Stromal cell of bone marrow (primary cell): ENCODE measurements at regions not wholly inside any gene's neighbourhood (a gene's known extent, or its start where the extent isn't known, plus 50 kb on each side); places are given as distances from the start of the nearest gene placed in this dataset.

Experiments used
- DNase-seq: peaks from one replicate; pipeline ENCODE4 v3.0.0-alpha.2; 2012; ENCODE audit warnings: low read depth

DNA sequence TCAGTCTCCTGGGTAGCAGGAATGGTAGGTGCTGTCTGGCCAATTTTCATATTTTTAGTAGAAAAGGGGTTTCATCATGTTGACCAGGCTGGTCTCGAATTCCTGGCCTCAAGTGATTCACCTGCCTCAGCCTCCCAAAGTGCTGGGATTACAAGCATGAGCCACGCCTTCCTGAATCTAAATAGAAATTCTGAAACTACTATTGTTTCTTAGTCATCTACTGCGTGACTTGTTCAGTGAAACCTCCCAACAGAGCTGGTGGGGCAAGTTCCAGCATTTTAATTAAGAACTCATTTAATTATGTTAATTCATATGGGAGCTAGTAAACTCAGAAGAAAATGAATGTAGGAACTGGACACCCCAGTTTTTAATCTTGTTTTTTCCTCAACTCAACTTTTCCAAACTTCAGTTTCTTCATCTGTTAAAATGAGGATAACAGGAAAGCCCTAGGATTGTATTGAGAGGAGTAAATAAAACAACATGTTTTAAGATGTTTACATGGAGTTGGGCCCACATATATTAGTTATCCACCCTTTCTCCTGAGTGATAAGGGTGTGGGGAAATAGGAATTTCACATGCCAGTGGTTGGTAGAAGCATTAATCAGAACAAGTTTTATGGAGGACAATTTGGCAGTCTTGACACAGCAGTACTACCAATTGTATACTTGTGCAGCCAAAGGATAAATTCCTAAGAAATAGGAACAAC lies 335.8 kb upstream of the E2F7 start:
- no peak for DNase-seq

DNA sequence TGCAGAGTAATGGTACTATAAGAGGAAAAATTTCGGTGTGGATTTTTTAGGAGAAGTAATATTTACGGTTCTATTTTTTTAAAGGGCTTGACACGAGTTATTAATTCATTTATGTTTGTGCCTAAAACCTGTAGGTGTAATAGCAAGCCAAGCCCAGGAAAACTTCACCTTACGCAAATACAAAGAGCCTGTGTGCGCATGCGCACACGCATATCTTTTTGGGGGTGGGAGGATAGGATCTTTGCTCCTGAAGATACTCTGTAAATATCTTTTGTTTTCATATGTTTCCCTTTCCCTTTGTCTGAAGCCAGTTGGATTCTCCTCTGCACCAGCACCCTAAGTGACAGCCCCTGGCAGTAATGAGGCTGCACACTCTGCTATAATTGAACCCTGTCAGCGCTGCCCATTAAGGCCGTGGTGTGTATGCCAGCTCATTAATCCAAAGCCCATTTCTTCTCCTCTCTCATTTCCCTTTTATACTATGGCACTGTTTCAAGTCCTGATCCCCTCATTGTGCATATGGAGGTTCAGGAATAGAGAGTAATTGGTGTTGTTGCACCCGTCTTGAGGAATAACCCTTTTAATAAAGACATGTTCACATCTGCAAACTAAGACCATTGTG lies 327.2 kb upstream of the E2F7 start:
- no peak for DNase-seq

DNA sequence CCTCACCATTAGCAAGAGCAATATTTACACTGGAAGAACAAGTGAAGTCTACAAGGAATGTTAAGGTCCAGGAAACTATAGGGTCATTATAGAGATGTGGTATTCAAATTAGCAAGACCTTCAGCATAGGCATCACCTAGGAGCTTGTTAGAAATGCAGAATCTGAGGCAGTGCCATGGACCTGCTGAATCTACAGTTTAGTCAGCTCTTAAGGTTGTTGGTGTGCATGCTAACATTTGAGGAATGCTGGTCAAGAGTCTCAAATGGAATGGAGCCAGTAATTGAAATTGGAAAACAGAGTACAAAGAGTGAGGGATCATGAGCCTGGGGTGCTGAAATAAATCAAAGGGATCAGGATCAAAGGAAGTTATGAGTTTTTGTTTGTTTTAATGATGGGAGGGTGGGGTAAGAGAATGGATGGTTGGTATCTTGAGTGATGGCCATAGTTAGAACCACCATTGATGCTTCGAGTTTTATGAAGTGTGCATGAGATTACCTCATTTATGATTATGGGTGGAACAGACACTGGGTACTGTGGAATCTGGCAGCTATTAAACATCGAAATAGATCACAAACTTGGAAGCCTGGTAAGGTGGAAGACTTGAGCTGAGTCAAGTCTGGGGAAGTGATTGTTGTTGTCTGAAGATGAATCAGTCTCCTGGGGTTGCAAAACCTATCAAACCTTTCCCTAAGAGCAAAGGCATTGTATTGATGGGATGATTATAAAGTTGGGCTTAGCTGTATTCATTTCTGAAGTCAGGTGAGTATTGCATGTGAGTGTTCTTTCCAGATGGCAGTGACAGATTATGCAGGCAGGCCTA lies 323.3 kb upstream of the E2F7 start:
- no peak for DNase-seq

DNA sequence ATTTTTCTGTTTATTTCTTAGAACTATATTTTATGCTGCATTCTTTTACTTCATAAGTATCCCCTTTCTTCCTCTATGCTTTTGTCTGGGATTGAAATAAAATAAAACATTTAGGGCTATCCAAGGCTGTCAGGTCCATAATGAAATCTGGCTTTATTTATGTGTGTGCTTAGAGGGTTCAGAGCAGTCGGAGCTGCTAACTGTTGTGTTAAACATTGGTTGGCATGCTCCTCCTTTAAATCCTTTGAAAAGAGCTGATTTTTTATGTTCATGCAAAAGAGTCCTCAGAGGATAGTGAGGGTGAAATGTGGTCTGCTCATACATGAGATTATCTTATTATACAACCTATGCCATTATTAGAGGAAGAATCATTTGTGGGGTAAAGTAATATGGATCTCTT lies 322.3 kb upstream of the E2F7 start:
- no peak for DNase-seq

DNA sequence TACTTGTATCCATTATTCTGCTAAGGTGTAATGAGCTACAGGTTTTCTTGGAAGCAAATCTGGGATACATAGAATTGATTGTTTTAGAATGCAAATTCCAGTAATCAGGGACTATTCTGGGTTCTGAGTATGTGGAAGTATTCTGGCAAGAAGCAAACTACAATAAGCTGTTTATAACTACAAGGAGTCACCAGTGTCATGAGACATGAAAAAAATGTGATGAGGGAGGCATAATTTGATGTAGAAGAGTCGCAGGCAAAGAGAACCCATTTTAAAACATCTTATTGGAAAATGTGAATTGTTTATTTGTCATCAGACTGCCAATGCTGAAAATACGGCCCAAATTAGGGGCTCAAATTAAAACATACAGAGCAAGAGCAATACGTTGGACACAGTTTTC lies 321.8 kb upstream of the E2F7 start:
- DNase-seq: no peak

DNA sequence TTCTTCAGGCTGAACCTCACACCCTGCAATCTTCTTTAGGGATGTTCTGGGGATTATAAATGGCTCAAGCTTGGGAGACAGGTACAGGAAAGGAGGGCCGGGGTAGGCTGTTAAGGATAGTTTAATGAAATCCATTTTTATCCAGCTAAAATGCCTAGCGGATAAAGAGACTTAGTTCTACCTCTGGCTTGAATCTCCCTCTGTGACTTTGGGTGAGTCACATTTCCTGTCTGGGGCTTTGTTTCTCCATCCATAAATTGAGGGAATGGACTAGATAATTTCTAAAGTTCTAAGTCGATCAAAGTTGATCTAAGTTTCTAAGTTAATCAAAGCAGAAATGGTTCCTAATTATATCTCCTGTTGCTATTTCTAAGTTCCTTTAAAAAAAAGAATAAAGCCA lies 319.6 kb upstream of the E2F7 start:
- DNase-seq: no peak

DNA sequence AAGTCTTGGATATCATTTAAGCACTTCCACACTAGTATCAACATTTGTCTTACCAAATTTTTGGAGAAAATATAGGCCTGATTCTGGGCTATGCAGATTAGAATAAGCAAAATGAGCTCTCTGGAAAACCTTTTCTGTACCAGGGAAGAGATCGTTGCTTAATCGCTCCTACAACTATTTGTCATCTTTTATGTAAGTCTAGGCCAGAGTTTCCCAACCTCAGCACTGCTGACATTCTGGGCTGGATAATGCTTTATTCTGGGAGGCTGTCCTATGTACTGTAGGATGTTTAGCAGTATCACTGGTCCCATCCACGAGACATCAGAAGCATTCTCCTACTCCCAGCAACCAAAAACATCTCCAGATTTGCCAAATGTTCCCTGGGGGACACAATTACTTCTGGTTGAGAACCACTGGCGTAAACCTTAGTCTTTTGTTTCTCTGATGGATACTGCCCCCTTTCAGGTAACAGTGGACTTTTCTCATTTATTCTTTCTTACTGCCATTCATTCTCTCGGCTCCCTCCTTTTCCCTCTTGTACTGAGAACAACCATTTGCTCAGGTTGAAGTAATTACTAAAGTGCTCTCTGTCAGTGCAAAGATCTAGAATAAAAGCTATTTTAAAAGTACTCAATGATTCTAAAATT lies 316.9 kb upstream of the E2F7 start:
- no peak for DNase-seq

DNA sequence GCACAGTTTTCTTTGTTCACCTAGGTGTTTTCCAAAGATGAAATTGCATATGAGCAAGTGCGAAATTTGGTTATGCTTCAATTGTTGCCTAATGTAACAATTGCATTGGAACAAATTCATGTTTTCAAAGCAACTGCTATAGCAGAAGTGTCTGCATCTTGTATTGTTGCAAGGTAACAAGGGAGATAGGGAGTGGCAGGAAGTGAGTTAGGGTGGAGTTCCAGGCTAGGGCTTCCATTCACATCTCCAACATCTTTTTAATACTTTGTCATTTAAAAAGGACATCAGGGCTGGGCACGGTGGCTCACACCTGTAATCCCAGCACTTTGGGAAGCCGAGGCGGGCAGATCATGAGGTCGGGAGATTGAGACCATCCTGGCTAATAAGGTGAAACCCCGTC lies 312.3 kb upstream of the E2F7 start:
- no peak for DNase-seq

DNA sequence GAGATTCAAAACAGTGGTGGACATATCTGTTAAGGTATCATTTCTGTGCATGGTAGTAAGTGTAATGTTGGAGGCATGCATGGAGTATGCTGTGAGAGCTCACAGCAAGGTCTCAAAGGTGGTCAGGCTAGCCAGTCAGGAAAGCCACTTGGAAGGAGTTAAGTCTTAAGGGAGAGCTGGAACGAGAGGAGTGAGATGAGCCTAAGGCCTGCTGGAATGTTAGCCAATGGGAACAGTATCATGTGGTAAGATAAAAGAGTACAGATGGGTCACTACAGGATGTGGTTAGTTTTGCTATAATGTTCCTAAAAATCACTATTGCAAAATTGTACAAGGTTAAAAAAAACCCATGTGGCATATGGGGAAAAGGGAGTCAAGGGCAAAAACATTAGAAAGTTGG lies 311.7 kb upstream of the E2F7 start:
- DNase-seq: peak; percentile 47

DNA sequence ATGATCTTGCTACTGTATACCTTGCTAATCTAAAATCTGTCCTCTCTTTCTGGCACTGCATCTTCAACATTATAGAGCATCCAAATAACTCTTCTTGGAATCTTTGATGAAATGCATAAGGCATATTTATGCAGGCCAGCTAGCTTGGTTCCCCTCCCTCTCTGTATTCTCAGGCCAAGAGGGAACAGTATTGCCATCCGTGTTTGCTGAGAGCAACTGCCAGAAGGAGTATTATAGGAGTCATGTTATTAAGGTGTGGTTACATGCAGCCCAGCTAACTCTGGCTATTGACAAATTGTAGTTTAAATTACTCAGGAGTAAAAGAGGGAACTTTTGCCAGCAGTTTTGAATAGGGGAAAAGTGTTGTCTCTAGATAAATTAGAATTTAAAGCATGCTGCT lies 309.3 kb upstream of the E2F7 start:
- DNase-seq: no peak

DNA sequence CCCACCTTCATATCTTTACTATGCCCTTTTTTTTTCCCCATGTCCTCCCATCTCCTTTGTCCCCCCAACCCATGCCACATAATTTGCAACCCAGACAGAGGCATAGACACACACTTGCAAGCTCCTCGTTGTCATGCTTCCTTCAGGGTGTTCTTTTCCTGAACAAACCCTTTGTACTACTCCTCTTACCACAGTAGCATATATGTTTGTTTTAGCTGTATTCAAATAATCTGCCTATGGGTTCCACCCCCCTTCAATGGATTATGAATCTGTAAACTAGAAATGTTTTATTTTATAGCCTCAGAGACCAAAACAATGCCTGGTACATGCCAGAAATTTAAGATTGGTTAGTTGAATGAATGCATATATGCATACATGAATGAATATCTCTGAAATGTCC lies 307.1 kb upstream of the E2F7 start:
- DNase-seq: no peak

DNA sequence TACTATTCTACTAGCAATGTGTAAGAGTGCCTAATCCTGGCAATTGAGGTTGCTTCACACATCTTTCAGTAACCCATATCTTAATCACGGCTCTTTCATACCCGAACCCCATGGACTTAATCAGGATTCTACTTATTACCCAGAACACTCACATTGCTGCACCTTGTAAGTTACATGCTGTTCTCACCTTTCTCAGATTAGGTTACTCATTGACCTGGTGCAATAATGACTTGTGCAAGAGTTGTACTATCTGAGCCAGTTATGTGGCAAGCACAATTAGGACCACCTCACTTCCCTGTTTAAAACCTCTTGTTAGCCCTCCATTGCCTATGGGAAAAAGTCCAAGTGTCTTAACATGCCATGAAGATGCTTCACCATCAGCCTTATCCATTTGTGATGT lies 306.7 kb upstream of the E2F7 start:
- no peak for DNase-seq

DNA sequence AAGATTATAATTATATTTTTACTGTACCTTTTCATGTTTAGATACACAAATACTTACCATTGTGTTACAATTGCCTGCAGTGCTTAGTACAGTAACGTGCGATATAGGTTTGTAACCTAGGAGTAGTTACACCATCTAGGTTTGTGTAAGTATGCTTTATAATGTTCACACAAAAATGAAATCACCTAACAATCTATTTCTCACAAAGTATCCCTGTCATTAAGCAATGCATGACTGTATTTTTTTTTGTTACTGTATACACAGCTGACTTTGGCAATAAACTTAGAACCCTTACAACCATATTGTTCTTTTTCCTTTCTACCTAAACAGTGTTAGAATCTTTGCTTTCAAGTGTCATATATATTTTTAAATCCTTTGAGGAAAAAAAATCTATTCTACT lies 303.0 kb upstream of the E2F7 start:
- no peak for DNase-seq

DNA sequence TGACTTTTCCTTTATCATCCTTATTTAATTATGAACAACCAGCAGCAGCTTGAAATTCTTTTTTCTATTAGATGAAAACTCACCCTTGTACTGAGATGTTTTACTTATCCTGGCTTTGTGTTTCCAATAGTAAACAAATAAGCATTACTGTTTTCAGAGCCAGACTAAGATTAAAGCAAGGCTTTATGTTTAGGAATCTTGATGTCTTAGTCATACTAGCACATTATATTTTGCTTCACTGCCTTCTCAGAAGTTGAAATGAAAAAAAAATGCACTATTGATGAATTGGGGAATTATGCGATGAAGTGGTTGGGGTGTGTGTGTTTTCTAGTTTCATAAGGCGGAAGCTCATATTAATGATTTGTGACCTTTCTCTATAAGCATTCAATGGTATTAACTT lies 301.2 kb upstream of the E2F7 start:
- no peak for DNase-seq

DNA sequence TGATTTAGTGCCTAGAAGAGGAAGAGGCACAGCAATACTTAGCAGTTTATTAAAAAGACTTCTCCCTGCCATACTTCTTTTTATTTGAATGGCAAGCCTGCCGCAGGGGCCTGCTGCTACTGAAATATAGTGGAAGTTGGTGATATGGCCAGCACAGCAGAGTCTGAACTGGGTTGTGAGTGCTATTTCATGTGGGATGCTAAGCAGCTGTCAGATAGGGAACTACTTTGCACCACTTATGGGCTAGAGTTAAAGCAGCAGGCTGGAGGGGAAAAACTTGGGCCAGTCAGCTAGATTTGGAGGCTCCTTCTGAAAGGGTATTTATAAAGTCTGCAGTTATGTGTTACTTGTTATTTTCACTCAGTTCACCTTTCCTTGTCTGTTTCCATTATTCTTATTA lies 299.0 kb upstream of the E2F7 start:
- no peak for DNase-seq

DNA sequence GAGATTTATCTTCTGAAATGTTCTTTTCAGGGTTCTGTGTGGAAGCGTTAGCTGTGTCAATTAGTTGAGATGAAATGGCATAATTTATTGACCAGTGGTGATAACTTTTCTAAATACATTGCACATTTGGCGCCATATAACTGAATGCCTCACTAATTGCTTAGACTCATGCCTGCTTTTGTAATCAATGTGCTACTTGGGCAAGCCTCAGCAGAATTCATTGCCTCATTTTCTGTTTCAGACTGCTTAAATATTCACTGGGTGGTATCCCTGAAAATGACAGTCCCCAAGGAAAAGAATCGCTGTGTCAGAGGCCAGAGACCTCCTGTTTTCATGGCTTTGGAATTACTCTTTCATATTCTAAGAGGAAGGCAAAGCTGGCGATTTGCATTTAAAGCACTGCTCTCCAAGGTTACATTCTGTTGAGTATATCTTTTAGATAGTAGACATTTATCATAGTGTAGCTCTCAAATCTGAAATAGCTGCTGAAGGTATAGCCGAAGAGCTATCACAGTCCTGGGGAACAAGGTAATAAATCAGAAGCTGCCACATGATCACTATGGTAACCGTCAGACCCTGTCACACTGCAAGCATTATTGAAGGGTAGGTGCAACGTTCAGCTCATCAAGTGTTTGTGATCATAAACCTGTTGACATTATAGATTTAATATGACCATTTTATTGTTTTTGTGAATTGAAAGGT lies 297.3 kb upstream of the E2F7 start:
- DNase-seq: no peak

DNA sequence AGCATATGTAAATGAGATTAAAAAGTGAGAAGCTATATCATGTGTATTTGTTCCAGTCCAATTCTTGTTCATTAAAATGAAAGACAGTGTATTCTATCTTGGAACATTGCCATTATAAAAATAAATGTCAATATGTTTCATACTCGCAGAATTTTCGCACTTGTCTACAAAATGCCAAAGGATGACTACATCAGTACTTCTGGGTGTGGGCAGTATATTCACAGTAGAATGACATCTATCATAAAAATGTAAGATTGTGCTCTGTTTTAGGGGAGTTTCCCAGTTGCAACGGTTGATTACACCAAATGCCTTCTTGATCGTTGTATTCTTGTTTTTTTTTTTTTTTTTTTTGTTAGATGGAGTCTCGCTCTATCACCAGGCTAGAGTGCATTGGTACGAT lies 292.3 kb upstream of the E2F7 start:
- DNase-seq: no peak

DNA sequence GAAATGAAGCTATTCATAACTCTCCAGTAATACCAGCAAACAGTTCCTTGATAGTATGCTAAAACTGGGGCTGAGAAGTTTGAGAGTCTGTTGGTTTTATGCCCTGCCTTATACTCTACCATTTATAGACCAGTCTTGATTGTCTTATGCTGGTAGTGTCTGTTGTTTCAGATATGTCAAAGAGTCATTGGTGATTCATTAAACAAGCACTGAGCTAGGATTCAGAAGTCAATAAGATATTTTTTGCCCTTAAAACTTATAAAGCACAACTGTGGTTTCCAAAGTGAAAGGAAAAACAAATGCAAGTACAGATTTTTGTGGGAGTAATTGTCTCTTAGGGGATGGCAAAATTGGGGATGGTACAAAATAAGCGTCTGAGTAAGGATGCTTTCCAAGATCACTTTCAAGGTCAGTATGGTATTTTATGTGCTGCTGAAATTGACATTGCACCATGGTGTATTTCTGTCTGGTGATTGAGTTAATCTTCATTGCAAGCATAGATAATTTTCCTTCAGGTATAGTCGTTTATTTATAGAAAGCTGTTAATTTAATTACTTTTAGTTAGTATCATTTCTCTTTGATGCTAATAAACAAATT lies 289.5 kb upstream of the E2F7 start:
- peak; percentile 47 for DNase-seq

DNA sequence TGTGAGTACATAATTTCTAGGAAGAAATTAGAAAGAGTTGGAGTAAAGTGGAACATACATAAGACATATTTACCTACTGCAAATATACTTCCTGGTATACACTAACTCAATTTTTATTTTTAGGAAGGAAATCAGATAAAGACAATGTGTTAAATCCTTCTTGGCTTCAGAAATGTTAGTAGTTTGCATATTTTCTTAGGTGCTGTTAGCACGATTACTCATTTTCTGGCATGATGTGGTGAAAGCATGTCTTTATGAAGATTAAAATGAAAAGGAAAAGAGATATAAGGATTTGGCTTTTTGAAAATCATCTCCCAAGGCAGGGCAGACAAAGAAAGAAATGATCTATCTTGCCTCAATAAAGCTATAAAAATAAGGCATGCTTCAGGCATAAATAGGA lies 287.6 kb upstream of the E2F7 start:
- DNase-seq: no peak

DNA sequence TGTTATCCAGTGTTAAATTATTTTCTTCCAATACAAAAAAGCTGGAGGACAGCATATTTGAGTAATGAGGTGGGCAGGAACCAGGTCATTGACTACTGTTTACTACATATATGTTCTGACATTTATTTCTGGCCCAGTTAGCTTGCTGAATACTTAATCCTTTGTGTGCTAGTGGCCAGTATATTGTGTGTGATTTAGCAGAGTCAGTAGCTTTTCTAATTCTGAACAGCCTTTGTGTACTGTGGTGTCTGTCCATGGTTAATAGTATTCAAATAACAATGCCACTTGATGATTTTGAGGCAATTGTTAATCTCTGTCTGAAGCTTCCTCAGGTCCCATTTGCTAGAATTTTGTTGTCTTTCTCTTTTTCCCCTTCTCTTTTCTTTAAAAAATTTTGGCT lies 286.5 kb upstream of the E2F7 start:
- no peak for DNase-seq

DNA sequence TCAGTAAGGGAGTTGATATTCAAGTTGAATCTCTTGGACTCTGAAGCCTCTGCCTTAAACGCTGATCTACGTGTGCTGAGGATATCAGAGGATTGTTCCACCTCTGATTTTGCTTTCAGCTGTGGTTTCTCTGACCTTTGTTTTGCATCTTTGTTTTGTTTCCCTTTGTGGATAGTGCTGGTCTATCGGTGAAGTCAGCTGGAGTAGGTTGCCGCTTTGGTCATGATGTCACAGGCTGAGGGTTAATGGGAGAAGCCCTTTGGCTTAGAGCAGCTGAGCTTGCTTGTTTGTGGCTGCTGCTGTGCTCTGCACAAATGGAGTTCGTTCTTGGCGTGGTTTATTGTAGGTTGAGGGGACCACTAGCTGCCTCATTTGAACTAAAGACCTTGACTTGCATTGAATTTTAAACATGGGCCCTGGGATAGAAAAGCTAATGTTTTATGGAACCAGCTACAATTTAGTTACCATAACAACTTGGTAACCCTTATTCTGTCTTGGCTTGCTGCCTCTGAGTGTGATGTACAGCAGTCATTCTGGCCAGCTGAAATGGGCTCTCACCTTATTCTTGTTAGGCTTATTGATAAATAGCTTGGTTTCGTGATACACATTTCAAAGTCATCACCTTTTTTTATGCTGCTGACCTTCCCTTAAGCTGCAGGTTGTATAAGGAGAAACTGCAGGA lies 284.5 kb upstream of the E2F7 start:
- no peak for DNase-seq
